ENCODE measurements at regions not wholly inside any gene's neighbourhood (a gene's known extent, or its start where the extent isn't known, plus 50 kb on each side); places are given as distances from the start of the nearest gene placed in this dataset.

DNA sequence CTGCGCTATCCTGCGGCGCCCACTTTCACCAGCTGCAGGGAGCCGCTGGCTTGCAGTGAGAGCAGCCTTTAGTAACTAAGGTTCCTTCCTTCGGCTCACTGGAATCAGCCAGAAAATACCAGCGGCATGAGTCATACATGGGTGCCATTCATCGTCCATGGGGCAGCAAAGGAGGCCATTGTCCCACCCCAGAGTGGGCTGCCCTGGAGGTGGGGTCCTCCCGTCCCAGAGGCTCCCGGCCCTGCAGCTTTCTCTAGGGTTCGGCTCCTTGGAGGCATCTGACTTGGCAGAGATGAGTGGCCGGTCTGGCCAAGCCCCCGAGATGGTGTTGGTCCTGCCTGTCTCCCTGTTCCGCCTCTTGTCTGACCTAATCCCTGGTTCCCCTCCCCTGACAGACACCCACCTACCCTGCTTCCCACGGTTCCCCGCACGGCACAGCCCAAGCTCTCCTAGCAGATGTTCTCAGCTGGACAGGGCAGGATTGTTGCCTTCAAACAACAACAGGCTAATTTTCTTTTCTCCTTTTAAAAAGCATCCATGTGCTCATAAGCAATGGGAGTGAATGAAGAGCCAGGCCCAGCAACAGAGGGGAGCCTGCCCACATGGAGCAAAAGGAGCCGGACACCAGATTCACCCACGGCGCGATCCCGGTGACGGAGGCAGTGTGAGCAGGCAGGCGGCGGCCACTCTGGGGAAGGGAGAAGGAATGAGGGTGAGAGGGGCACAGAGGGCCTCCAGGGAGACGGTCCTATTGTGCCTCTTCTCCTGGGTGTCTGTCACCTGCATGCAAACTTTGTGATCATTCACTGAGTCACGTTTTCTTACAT, 97.0 kb upstream of the COL5A1 start:
- Mint-ChIP-seq H3K4me1 (ENCODE audit: unreplicated experiment) (peaks cover 29% of the 10 kb centered on the region), H3K9me3 (no peaks in the 10 kb centered on the region), H3K36me3 (no peaks in the 10 kb centered on the region), H3K27me3 (peaks cover 10% of the 10 kb centered on the region), H3K27ac (peak overlapping the region; percentile 68), H3K4me3 (no peak overlapping the region)
- no peak for DNase-seq (ENCODE audit: extremely low spot score, unreplicated experiment)
- TF ChIP-seq, protein P1, sequence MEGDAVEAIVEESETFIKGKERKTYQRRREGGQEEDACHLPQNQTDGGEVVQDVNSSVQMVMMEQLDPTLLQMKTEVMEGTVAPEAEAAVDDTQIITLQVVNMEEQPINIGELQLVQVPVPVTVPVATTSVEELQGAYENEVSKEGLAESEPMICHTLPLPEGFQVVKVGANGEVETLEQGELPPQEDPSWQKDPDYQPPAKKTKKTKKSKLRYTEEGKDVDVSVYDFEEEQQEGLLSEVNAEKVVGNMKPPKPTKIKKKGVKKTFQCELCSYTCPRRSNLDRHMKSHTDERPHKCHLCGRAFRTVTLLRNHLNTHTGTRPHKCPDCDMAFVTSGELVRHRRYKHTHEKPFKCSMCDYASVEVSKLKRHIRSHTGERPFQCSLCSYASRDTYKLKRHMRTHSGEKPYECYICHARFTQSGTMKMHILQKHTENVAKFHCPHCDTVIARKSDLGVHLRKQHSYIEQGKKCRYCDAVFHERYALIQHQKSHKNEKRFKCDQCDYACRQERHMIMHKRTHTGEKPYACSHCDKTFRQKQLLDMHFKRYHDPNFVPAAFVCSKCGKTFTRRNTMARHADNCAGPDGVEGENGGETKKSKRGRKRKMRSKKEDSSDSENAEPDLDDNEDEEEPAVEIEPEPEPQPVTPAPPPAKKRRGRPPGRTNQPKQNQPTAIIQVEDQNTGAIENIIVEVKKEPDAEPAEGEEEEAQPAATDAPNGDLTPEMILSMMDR (conservative IDR thresholded peaks at IDR 0.05) = no peak

DNA sequence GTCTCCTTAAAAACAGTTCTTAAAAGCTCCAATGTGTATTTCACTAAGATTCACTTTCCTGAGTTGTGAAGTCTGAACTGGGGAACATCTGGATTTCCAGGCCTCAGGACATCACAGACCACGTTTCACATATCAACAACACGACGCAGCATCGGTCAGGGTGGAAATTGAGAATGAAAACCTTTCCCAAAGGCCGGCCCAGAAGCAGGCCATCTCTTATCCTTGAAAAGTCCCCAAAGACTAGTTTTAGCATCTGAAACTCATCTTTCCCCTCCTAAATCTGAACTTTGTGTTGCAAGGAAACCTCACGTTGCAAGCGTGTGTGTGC, 96.4 kb upstream of the COL5A1 start:
- Mint-ChIP-seq H3K27me3 (peaks cover 10% of the 10 kb centered on the region), H3K4me1 (ENCODE audit: unreplicated experiment) (peaks cover 29% of the 10 kb centered on the region), H3K27ac (peak overlapping the region; percentile 21), H3K4me3 (no peak overlapping the region), H3K9me3 (no peaks in the 10 kb centered on the region), H3K36me3 (no peaks in the 10 kb centered on the region)
- no peak for DNase-seq (ENCODE audit: extremely low spot score, unreplicated experiment)
- TF ChIP-seq, protein P1 (conservative IDR thresholded peaks at IDR 0.05) = no peak

DNA sequence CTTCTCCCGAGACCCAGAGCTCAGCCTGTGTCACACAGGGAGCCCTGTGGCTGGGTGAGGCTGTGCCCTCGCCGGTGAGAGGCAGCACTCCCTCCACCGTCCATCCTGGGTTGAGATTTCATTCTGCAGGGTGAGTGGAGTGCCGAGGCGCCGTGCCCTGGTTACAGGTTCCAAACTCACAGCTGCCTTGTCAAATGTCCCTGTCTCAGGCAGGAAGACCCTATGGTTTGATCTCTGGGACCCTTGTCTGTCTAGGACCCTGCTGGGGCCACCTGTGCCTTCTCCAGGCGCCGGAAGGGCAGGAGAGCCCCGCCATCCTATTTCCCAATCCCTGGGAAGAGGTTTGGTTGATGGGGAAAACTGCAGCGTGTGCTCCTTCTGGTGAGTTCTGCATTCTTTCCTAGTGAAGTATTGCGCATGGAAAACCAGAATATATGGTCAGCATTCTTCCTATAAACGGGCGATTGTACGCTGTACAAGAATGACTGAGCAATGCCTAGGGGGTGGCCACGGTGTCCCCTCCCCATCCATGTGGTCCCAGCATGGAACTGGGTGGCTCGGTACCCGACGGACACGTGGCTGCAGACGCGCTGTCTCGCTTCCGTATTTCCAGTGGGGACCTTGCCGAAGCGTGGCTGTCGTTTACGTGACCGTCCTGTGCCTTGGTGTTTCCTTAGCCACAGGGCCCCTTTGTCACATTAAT, 95.9 kb upstream of the COL5A1 start:
- H3K36me3 Mint-ChIP-seq = no peaks in the 10 kb centered on the region
- H3K27me3 Mint-ChIP-seq = peaks cover 14% of the 10 kb centered on the region
- no peak overlapping the region for H3K4me3 Mint-ChIP-seq
- H3K9me3 Mint-ChIP-seq = no peaks in the 10 kb centered on the region
- TF ChIP-seq, protein P1 (conservative IDR thresholded peaks at IDR 0.05) = no peak
- H3K27ac Mint-ChIP-seq = peak overlapping the region; percentile 21
- DNase-seq (ENCODE audit: extremely low spot score, unreplicated experiment) = no peak
- H3K4me1 Mint-ChIP-seq (ENCODE audit: unreplicated experiment) = peaks cover 33% of the 10 kb centered on the region

DNA sequence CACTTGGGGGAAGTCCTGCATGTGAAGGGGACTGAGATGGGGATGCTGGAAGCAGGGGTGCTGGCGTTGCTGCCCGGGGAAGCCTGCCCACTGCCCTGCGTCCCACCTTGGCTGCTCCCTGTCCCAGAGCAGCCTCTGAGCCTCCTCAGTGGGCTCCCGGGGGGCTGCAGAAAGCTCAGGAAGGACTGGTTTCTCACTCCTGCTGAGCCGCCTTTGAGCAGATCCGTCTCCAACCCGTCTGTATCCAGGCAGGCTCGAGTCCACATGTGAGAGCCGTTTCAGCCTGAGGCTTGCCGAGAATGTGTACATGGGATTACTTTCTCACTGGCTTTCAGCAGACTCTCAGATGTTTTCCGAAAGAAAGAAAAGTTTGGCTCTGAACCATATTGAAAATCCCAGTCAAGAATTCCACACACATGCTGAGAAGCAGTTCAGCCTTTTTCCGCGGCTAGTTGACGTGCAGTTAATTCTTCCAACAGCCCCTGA, 95.3 kb upstream of the COL5A1 start:
- DNase-seq (ENCODE audit: extremely low spot score, unreplicated experiment) = no peak
- H3K9me3 Mint-ChIP-seq = no peaks in the 10 kb centered on the region
- TF ChIP-seq, protein P1 (conservative IDR thresholded peaks at IDR 0.05) = no peak
- no peak overlapping the region for H3K27ac Mint-ChIP-seq
- peaks cover 16% of the 10 kb centered on the region for H3K27me3 Mint-ChIP-seq
- no peaks in the 10 kb centered on the region for H3K36me3 Mint-ChIP-seq
- peaks cover 35% of the 10 kb centered on the region for H3K4me1 Mint-ChIP-seq (ENCODE audit: unreplicated experiment)
- H3K4me3 Mint-ChIP-seq = no peak overlapping the region

DNA sequence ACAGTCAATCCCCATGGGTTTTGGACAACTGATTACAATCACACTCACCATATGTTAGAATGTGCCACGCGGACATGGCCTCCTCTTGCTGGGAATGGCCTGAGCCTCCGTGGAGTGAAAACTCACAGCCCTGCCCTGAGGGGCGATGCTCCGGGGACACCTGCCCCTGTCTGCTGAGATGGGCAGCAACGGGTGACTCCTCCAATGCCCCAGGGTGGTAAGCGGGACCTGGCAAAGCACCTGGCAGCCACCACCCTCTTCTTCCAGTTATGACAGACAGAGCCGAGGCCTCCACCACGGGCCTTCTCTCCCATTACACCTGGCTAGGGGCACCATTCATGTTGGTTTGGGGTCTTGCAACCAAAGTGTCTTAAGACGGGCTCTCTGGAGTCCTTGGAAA, 94.9 kb upstream of the COL5A1 start:
- H3K27me3 Mint-ChIP-seq = peaks cover 16% of the 10 kb centered on the region
- no peak overlapping the region for H3K4me3 Mint-ChIP-seq
- DNase-seq (ENCODE audit: extremely low spot score, unreplicated experiment) = no peak
- H3K9me3 Mint-ChIP-seq = no peaks in the 10 kb centered on the region
- peaks cover 40% of the 10 kb centered on the region for H3K4me1 Mint-ChIP-seq (ENCODE audit: unreplicated experiment)
- H3K27ac Mint-ChIP-seq = no peak overlapping the region
- TF ChIP-seq, protein P1 (conservative IDR thresholded peaks at IDR 0.05) = no peak
- H3K36me3 Mint-ChIP-seq = no peaks in the 10 kb centered on the region
